PC-9 (cell line): ENCODE measurements at regions not wholly inside any gene's neighbourhood (a gene's known extent, or its start where the extent isn't known, plus 50 kb on each side); places are given as distances from the start of the nearest gene placed in this dataset.

Experiments used
- CTCF ChIP-seq: fragments of 200-600 bp; sonication (generic); conservative IDR thresholded peaks from 2 replicates; pipeline ENCODE4 v1.6.1; 2017; ENCODE audit warnings: mixed run types, antibody characterized with exemption, mild to moderate bottlenecking, moderate library complexity
- EZH2 ChIP-seq: fragments of 200-600 bp; sonication (generic); IDR thresholded peaks from 2 replicates; pipeline ENCODE4 v1.8.0; 2017; ENCODE audit warnings: antibody characterized with exemption, low read depth

GRCh38 chr19:31708520-31708919 lies 359.3 kb upstream of the TSHZ3 start:
- TF ChIP-seq CTCF (no peak), EZH2 (no peak)
